ENCODE measurements at regions not wholly inside any gene's neighbourhood (a gene's known extent, or its start where the extent isn't known, plus 50 kb on each side); places are given as distances from the start of the nearest gene placed in this dataset.

DNA sequence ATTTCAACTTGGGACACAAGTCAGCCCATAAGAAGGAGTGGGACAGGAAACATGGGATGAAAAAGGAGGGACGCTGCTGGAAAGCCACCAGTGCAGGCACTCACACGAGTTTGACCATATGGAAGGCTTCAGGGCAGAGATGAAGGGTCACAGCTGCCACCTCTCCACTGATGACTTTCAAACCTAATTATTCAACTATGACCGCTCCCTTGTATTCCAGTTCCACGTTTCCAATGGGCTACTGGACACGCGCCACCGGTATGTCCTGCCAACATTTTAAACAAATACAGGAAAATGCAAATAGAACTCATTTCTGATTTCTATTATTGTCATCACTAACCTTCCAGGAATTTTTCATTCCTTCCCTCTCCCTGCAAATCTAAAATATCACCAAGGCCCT lies 134.7 kb downstream of the SLC1A3 start:
- TF ChIP-seq, protein P1, sequence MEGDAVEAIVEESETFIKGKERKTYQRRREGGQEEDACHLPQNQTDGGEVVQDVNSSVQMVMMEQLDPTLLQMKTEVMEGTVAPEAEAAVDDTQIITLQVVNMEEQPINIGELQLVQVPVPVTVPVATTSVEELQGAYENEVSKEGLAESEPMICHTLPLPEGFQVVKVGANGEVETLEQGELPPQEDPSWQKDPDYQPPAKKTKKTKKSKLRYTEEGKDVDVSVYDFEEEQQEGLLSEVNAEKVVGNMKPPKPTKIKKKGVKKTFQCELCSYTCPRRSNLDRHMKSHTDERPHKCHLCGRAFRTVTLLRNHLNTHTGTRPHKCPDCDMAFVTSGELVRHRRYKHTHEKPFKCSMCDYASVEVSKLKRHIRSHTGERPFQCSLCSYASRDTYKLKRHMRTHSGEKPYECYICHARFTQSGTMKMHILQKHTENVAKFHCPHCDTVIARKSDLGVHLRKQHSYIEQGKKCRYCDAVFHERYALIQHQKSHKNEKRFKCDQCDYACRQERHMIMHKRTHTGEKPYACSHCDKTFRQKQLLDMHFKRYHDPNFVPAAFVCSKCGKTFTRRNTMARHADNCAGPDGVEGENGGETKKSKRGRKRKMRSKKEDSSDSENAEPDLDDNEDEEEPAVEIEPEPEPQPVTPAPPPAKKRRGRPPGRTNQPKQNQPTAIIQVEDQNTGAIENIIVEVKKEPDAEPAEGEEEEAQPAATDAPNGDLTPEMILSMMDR (IDR thresholded peaks at IDR 0.05), result no peak
- no peak for TF ChIP-seq POLR2A (IDR thresholded peaks at IDR 0.05)
